H1 (cell line): ENCODE measurements at regions not wholly inside any gene's neighbourhood (a gene's known extent, or its start where the extent isn't known, plus 50 kb on each side); places are given as distances from the start of the nearest gene placed in this dataset.

Experiments used
- CTCF ChIA-PET: fragments of 300-600 bp; sonication (Branson Sonifier 250); formaldehyde crosslinking; loops from one replicate; lab custom pipeline; 2021; ENCODE audit not compliant: partially characterized antibody; lab: Charles Lee
- POLR2A ChIA-PET: fragments of 300-600 bp; sonication (Branson Sonifier 250); formaldehyde crosslinking; loops from one replicate; lab custom pipeline; 2021; ENCODE audit warnings: inconsistent platforms; ENCODE audit not compliant: partially characterized antibody; lab: Charles Lee
- DNase-seq, 2 experiments: peaks; one replicate each; pipeline versions ENCODE4 v3.0.0 to v3.0.0-alpha.2; 2010 to 2022; ENCODE audit warnings: low spot score in 2 of 2, low read depth in 1 of 2, mixed read lengths in 1 of 2
- FAIRE-seq: peaks from 2 replicates; lab custom pipeline; 2011; peaks lifted over from hg19 to GRCh38; lab: Jason Lieb, UNC
- H2AFZ ChIP-seq: 2 replicates; pipeline ENCODE4 v1.8.1; 2012; ENCODE audit warnings: low read length, inconsistent platforms
- H2AK5ac ChIP-seq: 2 replicates; pipeline ENCODE4 v1.6.1; 2013; ENCODE audit warnings: low read depth, low read length
- H2BK120ac ChIP-seq: replicated peaks from 2 replicates; pipeline ENCODE3; 2013; ENCODE audit warnings: low read depth, low read length, inconsistent platforms
- H2BK12ac ChIP-seq: 2 replicates; pipeline ENCODE4 v1.6.1; 2013; ENCODE audit warnings: low read depth, low read length
- H2BK15ac ChIP-seq: 2 replicates; pipeline ENCODE4 v1.6.1; 2013; ENCODE audit warnings: low read length
- H2BK20ac ChIP-seq: 2 replicates; pipeline ENCODE4 v1.6.1; 2013; ENCODE audit warnings: low read length
- H2BK5ac ChIP-seq: 2 replicates; pipeline ENCODE4 v1.6.1; 2013; ENCODE audit warnings: low read depth, low read length
- H3K14ac ChIP-seq: 2 replicates; pipeline ENCODE4 v1.6.1; 2013; ENCODE audit warnings: inconsistent platforms; ENCODE audit not compliant: insufficient read length
- H3K18ac ChIP-seq: 2 replicates; pipeline ENCODE4 v1.6.1; 2013; ENCODE audit warnings: low read length; ENCODE audit errors: extremely low read depth
- H3K23ac ChIP-seq: 2 replicates; pipeline ENCODE4 v1.6.1; 2013; ENCODE audit warnings: inconsistent platforms; ENCODE audit not compliant: insufficient read length
- H3K23me2 ChIP-seq: 2 replicates; pipeline ENCODE4 v1.6.1; 2013; ENCODE audit warnings: low read depth, low read length
- H3K27ac ChIP-seq: 2 replicates; pipeline ENCODE4 v1.6.1; 2011; ENCODE audit warnings: low read depth, low read length, inconsistent platforms
- H3K27me3 ChIP-seq, 4 experiments: replicated peaks in 1 of 4; 1 replicate in 1 of 4; 2 replicates in 3 of 4; pipeline versions ENCODE4 v1.6.1 to v1.8.1; 2011 to 2013; ENCODE audit warnings: low read length in 3 of 4, mild to moderate bottlenecking in 3 of 4, inconsistent platforms in 2 of 4, mixed read lengths in 2 of 4, moderate library complexity in 1 of 4; ENCODE audit not compliant: control insufficient read depth in 3 of 4, insufficient read depth in 3 of 4; ENCODE audit errors: extremely low read depth in 1 of 4
- H3K36me3 ChIP-seq, 4 experiments: 2 replicates each; pipeline versions ENCODE4 v1.6.1 to v1.8.1; 2011 to 2013; ENCODE audit warnings: mild to moderate bottlenecking in 4 of 4, low read length in 3 of 4, moderate library complexity in 2 of 4, control low read depth in 1 of 4, inconsistent platforms in 1 of 4; ENCODE audit not compliant: insufficient read depth in 4 of 4, control insufficient read depth in 2 of 4
- H3K4ac ChIP-seq: replicated peaks from 2 replicates; pipeline ENCODE3; 2013; ENCODE audit warnings: low read length, low read depth, mixed read lengths, inconsistent platforms; ENCODE audit not compliant: insufficient read length
- H3K4me1 ChIP-seq, 4 experiments: replicated peaks in 1 of 4; 1 replicate in 1 of 4; 2 replicates in 3 of 4; pipeline versions ENCODE4 v1.6.1 to v1.8.1; 2011 to 2013; ENCODE audit warnings: low read length in 3 of 4, inconsistent platforms in 2 of 4, mixed read lengths in 1 of 4; ENCODE audit not compliant: insufficient read depth in 4 of 4, control insufficient read depth in 3 of 4
- H3K4me2 ChIP-seq, 2 experiments: 2 replicates each; pipeline versions ENCODE4 v1.6.1 to v1.8.1; 2011 to 2013; ENCODE audit warnings: low read depth in 2 of 2, low read length in 2 of 2, control low read depth in 1 of 2, inconsistent platforms in 1 of 2, mild to moderate bottlenecking in 1 of 2; ENCODE audit not compliant: insufficient read depth in 1 of 2
- H3K4me3 ChIP-seq, 4 experiments: fragments of 200-600, 300-600 bp in 1 of 4; sonication (generic), shearing (Covaris generic), sonication (Bioruptor Twin) in 1 of 4; 2 replicates each; pipeline versions ENCODE4 v1.5.1 to v1.8.1; 2011 to 2016; ENCODE audit warnings: low read length in 4 of 4, low read depth in 3 of 4, control low read depth in 2 of 4, inconsistent platforms in 2 of 4, mild to moderate bottlenecking in 2 of 4, mixed read lengths in 1 of 4, moderate library complexity in 1 of 4; ENCODE audit not compliant: insufficient read depth in 2 of 4; ENCODE audit errors: extremely low read depth in 1 of 4
- H3K56ac ChIP-seq: replicated peaks from 2 replicates; pipeline ENCODE3; 2013; ENCODE audit warnings: low read depth, mild to moderate bottlenecking, mixed read lengths, low read length, inconsistent platforms; ENCODE audit not compliant: insufficient read length
- H3K79me1 ChIP-seq: 2 replicates; pipeline ENCODE4 v1.6.1; 2013; ENCODE audit warnings: low read depth, low read length, control low read depth
- H3K79me2 ChIP-seq, 2 experiments: 2 replicates each; pipeline versions ENCODE4 v1.6.1 to v1.8.1; 2012 to 2013; ENCODE audit warnings: low read length in 2 of 2, mild to moderate bottlenecking in 2 of 2, inconsistent platforms in 1 of 2; ENCODE audit not compliant: insufficient read depth in 2 of 2, control insufficient read depth in 1 of 2
- H3K9ac ChIP-seq, 4 experiments: replicated peaks in 1 of 4; 1 replicate in 1 of 4; 2 replicates in 3 of 4; pipeline versions ENCODE4 v1.6.1 to v1.8.1; 2011 to 2013; ENCODE audit warnings: low read depth in 3 of 4, low read length in 3 of 4, control low read depth in 2 of 4, mild to moderate bottlenecking in 2 of 4, moderate library complexity in 2 of 4, inconsistent platforms in 1 of 4; ENCODE audit errors: extremely low read depth in 1 of 4
- H3K9me3 ChIP-seq, 2 experiments: 2 replicates each; pipeline versions ENCODE4 v1.6.1 to v1.8.1; 2012 to 2013; ENCODE audit warnings: mild to moderate bottlenecking in 2 of 2, moderate library complexity in 2 of 2, control low read depth in 1 of 2, inconsistent platforms in 1 of 2, low read depth in 1 of 2, low read length in 1 of 2, mixed read lengths in 1 of 2; ENCODE audit not compliant: insufficient read depth in 2 of 2
- H4K20me1 ChIP-seq, 2 experiments: replicated peaks in 1 of 2; 2 replicates each; pipeline versions ENCODE3 to v1.8.1; 2011 to 2013; ENCODE audit warnings: inconsistent platforms in 2 of 2, low read length in 2 of 2, mild to moderate bottlenecking in 1 of 2; ENCODE audit not compliant: insufficient read depth in 2 of 2, control insufficient read depth in 1 of 2
- H4K5ac ChIP-seq: 2 replicates; pipeline ENCODE4 v1.6.1; 2013; ENCODE audit warnings: low read length, low read depth, mixed read lengths, inconsistent platforms; ENCODE audit not compliant: insufficient read length
- H4K8ac ChIP-seq: 2 replicates; pipeline ENCODE4 v1.8.0; 2013; ENCODE audit warnings: mild to moderate bottlenecking, moderate library complexity, low read length, inconsistent platforms; ENCODE audit not compliant: insufficient read depth; ENCODE audit errors: extremely low read depth
- H4K91ac ChIP-seq: replicated peaks from 2 replicates; pipeline ENCODE3; 2013; ENCODE audit warnings: low read length, mixed read lengths, inconsistent platforms; ENCODE audit not compliant: insufficient read length
- ATF2 ChIP-seq: IDR thresholded peaks from 2 replicates; pipeline ENCODE4 v1.6.1; 2012; ENCODE audit warnings: low read length, inconsistent platforms
- CTBP2 ChIP-seq: IDR thresholded peaks from 2 replicates; pipeline ENCODE4 v1.7.0; 2011; ENCODE audit warnings: borderline replicate concordance, mild to moderate bottlenecking, moderate library complexity, mixed read lengths, low read length; ENCODE audit not compliant: insufficient read depth, insufficient read length
- FOSL1 ChIP-seq: IDR thresholded peaks from 2 replicates; pipeline ENCODE4 v1.6.1; 2011; ENCODE audit warnings: mild to moderate bottlenecking, low read depth, low read length, moderate library complexity; ENCODE audit not compliant: insufficient read depth
- GTF2F1 ChIP-seq: IDR thresholded peaks from 2 replicates; pipeline ENCODE4 v1.6.1; 2012; ENCODE audit warnings: low read depth, low read length, improper control_type of control experiment, borderline replicate concordance
- HDAC6 ChIP-seq: IDR thresholded peaks from one replicate; pipeline ENCODE4 v1.7.1; 2012; ENCODE audit warnings: low read depth, mild to moderate bottlenecking, inconsistent platforms, low read length, moderate library complexity
- JUN ChIP-seq: IDR thresholded peaks from 2 replicates; pipeline ENCODE4 v1.6.1; 2011; ENCODE audit warnings: low read depth, mild to moderate bottlenecking, improper control_type of control experiment, low read length
- KDM5A ChIP-seq: fragments of 200-600 bp; IDR thresholded peaks from 2 replicates; pipeline ENCODE4 v1.7.1; 2012; ENCODE audit warnings: mild to moderate bottlenecking, low read length, inconsistent platforms, mixed read lengths
- NANOG ChIP-seq: IDR thresholded peaks from 2 replicates; pipeline ENCODE4 v1.6.1; 2011; ENCODE audit warnings: low read length, low read depth, mild to moderate bottlenecking, inconsistent platforms; ENCODE audit not compliant: insufficient read depth, poor library complexity, severe bottlenecking
- PHF8 ChIP-seq: fragments of 200-600 bp; sonication (generic); conservative IDR thresholded peaks from 2 replicates; pipeline ENCODE4 v1.7.1; 2012; ENCODE audit warnings: low read depth, mild to moderate bottlenecking, inconsistent platforms, low read length, moderate library complexity
- RXRA ChIP-seq: IDR thresholded peaks from 2 replicates; pipeline ENCODE4 v1.6.1; 2011; ENCODE audit warnings: low read depth, mild to moderate bottlenecking, low read length, moderate library complexity; ENCODE audit not compliant: insufficient read depth
- TAF1 ChIP-seq: IDR thresholded peaks from 2 replicates; pipeline ENCODE4 v1.6.1; 2011; ENCODE audit warnings: mild to moderate bottlenecking, low read depth, low read length
- TCF12 ChIP-seq: IDR thresholded peaks from 2 replicates; pipeline ENCODE4 v1.6.1; 2011; ENCODE audit warnings: low read depth, mild to moderate bottlenecking, low read length
- USF2 ChIP-seq: IDR thresholded peaks from 2 replicates; pipeline ENCODE4 v1.6.1; 2011; ENCODE audit warnings: low read length, improper control_type of control experiment

- H3K27ac ChIP-seq = no peak overlapping the region
- H2BK5ac ChIP-seq = no peak overlapping the region
- H3K4me3 ChIP-seq = no peak overlapping the region
- no peak overlapping the region for H2BK12ac ChIP-seq
- no peak overlapping the region for H3K9ac ChIP-seq
- no peaks in the 10 kb centered on the region for H3K79me2 ChIP-seq
- no peak overlapping the region for H3K23ac ChIP-seq
- H3K56ac ChIP-seq = no peak overlapping the region
- H3K18ac ChIP-seq = no peak overlapping the region
- no peaks in the 10 kb centered on the region for H3K4me1 ChIP-seq
- no peaks in the 10 kb centered on the region for H3K36me3 ChIP-seq
- H2BK15ac ChIP-seq = no peak overlapping the region
- no peak overlapping the region for H4K8ac ChIP-seq
- POLR2A ChIA-PET = no interaction called here
- DNase-seq = no peak
- H3K4ac ChIP-seq = no peak overlapping the region
- H3K27me3 ChIP-seq = no peaks in the 10 kb centered on the region
- CTCF ChIA-PET = no interaction called here
- H4K20me1 ChIP-seq = no peaks in the 10 kb centered on the region
- H3K23me2 ChIP-seq = no peaks in the 10 kb centered on the region
- FAIRE-seq = no peak
- no peak overlapping the region for H2BK120ac ChIP-seq
- no peak overlapping the region for H2AFZ ChIP-seq
- no peak overlapping the region for H2AK5ac ChIP-seq
- H3K79me1 ChIP-seq = no peaks in the 10 kb centered on the region
- no peak overlapping the region for H4K91ac ChIP-seq
- H3K9me3 ChIP-seq = no peaks in the 10 kb centered on the region
- no peak overlapping the region for H3K14ac ChIP-seq
- H3K4me2 ChIP-seq = no peak overlapping the region
- no peak overlapping the region for H4K5ac ChIP-seq
- H2BK20ac ChIP-seq = no peak overlapping the region
- TF ChIP-seq CTBP2 (no peak), KDM5A (no peak), RXRA (no peak), ATF2 (no peak), GTF2F1 (no peak), JUN (no peak), NANOG (no peak), FOSL1 (no peak), USF2 (no peak), TAF1 (no peak), HDAC6 (no peak), TCF12 (no peak), PHF8 (no peak)
Observed at GRCh38 chr11:29040489-29040888, 932.3 kb downstream of the METTL15 start.
